Caco-2 (cell line): ENCODE measurements at regions not wholly inside any gene's neighbourhood (a gene's known extent, or its start where the extent isn't known, plus 50 kb on each side); places are given as distances from the start of the nearest gene placed in this dataset.

ENCODE experiments used
- BruUV-seq: library from RNA; stranded (reverse); fragments of 400-500 nt; replicated peaks from 2 replicates; lab custom pipeline; 2021; lab: Mats Ljungman, UMichigan
- CTCF ChIA-PET: fragments of 300-600 bp; sonication (Branson Sonifier 250); formaldehyde crosslinking; loops from one replicate; lab custom pipeline; 2022; ENCODE audit warnings: antibody characterized with exemption; lab: Charles Lee
- POLR2A ChIA-PET: fragments of 300-600 bp; sonication (Branson Sonifier 250); formaldehyde crosslinking; loops from one replicate; lab custom pipeline; 2022; ENCODE audit warnings: antibody characterized with exemption; lab: Charles Lee
- DNase-seq, 2 experiments: peaks; one replicate each; pipeline versions ENCODE4 v3.0.0 to v3.0.0-alpha.2; 2020 to 2022
- H3K27me3 ChIP-seq: replicated peaks from 2 replicates; pipeline ENCODE4 v1.6.0; 2011; ENCODE audit warnings: low read length; ENCODE audit not compliant: control insufficient read depth, insufficient read depth
- H3K36me3 ChIP-seq: 2 replicates; pipeline ENCODE4 v1.5.1; 2011; ENCODE audit warnings: low read length; ENCODE audit not compliant: control insufficient read depth, insufficient read depth
- H3K4me1 ChIP-seq: fragments of 250-450 bp; sonication (Bioruptor Pico); 2 replicates; pipeline ENCODE4 v1.5.1; 2020; ENCODE audit warnings: mild to moderate bottlenecking
- H3K4me3 ChIP-seq: 2 replicates; pipeline ENCODE4 v1.5.1; 2011; ENCODE audit warnings: low read depth, mild to moderate bottlenecking, control low read depth, low read length
- H3K9me3 ChIP-seq: fragments of 250-450 bp; sonication (Bioruptor Pico); 2 replicates; pipeline ENCODE4 v1.5.1; 2020; ENCODE audit warnings: mild to moderate bottlenecking, moderate library complexity
- H3K27ac Mint-ChIP-seq: one replicate; pipeline ENCODE4 v1.8.0; 2022; ENCODE audit warnings: mixed read lengths; ENCODE audit not compliant: unreplicated experiment
- H3K27me3 Mint-ChIP-seq: one replicate; pipeline ENCODE4 v1.8.0; 2022; ENCODE audit warnings: mixed read lengths; ENCODE audit not compliant: insufficient read depth, unreplicated experiment
- H3K36me3 Mint-ChIP-seq: one replicate; pipeline ENCODE4 v1.8.0; 2022; ENCODE audit warnings: mild to moderate bottlenecking, mixed read lengths; ENCODE audit not compliant: insufficient read depth, unreplicated experiment
- H3K4me1 Mint-ChIP-seq: one replicate; pipeline ENCODE4 v1.8.0; 2022; ENCODE audit warnings: low read depth, mixed read lengths; ENCODE audit not compliant: unreplicated experiment
- H3K4me3 Mint-ChIP-seq: one replicate; pipeline ENCODE4 v1.8.0; 2022; ENCODE audit warnings: mild to moderate bottlenecking, moderate library complexity, mixed read lengths; ENCODE audit not compliant: unreplicated experiment
- H3K9me3 Mint-ChIP-seq: one replicate; pipeline ENCODE4 v1.8.0; 2022; ENCODE audit warnings: mixed read lengths; ENCODE audit not compliant: unreplicated experiment
- intact Hi-C: fragments of 100-400 bp; cut with micrococcal nuclease; formaldehyde crosslinking; loops from one replicate; pipeline ENCODE4 v1.10.0; 2022; ENCODE audit not compliant: unreplicated experiment
- TF ChIP-seq, protein P1 (sequence below), 2 experiments: fragments of 200-600 bp in 1 of 2; IDR thresholded peaks; 1 replicate in 1 of 2; 2 replicates in 1 of 2; pipeline versions ENCODE4 v1.5.1 to v1.8.0; 2011 to 2022; ENCODE audit warnings: antibody characterized with exemption in 1 of 2, control low read depth in 1 of 2, inconsistent platforms in 1 of 2, low read depth in 1 of 2, low read length in 1 of 2, mild to moderate bottlenecking in 1 of 2, moderate library complexity in 1 of 2; ENCODE audit not compliant: insufficient read depth in 1 of 2, severe bottlenecking in 1 of 2, unreplicated experiment in 1 of 2

DNA sequence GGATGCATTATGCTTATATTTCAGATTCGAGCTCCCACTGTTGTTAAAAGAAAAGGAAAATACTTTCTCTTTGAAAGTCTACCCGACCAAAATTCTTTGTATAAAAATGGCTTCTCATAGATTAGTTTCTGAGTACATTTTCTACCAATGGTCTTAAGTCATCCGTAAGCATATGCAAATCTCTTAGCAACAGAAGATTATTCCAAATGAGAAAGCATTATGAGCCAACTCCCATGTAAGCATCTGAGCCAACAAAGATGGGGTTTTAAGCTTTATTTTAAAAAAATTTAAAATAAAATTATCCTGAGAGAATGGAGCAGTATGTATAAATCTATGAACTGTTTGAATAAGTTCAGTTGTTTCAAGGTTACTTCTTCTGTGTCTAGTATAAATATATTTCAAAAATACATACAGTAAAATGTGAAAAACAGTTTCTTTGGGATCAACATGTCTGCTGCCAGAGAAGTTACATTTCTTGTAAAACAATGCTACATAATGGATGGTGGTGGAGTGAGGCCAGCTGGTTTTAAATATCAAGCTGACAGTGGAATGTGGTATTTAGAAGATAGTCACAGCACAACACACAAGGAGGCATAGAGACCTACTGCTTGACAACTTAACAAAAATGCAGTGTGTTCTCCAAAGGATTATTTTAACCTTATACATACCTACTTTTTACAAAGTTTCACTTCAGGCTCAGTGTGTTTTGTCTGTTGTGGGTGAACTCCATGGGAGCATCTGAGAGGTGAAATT is 199.5 kb upstream of the DIPK2B start:
- no peak overlapping the region for H3K4me3 Mint-ChIP-seq
- CTCF ChIA-PET = no interaction called here

DNA sequence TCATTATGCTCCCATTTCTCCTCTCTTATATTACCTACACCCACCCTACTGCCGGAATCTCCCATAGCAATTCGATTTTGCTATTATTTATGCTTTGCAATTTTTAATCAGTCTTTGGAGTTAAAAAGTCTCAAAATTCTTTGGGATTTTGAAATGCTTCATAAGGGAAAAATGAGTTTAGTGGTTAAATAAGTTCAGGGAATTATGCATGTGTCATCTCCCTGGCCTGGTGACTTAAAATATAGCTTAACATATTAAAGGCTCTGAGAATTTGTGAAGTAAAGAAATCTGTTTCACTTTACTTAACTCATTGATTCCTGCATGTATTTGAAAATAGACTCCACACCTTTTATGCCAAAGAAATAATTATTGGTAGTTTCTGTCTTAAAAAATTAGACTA is 185.1 kb upstream of the DIPK2B start:
- H3K4me1 Mint-ChIP-seq = no peaks in the 10 kb centered on the region
- no TSS peak for BruUV-seq
- no peaks in the 10 kb centered on the region for H3K9me3 Mint-ChIP-seq
- H3K36me3 Mint-ChIP-seq = no peaks in the 10 kb centered on the region
- POLR2A ChIA-PET = no interaction called here
- no peak overlapping the region for H3K4me3 Mint-ChIP-seq
- no peaks in the 10 kb centered on the region for H3K27me3 Mint-ChIP-seq
- no peak overlapping the region for H3K27ac Mint-ChIP-seq
- no peak for DNase-seq
- no peaks in the 10 kb centered on the region for H3K9me3 ChIP-seq
- TF ChIP-seq, protein P1, sequence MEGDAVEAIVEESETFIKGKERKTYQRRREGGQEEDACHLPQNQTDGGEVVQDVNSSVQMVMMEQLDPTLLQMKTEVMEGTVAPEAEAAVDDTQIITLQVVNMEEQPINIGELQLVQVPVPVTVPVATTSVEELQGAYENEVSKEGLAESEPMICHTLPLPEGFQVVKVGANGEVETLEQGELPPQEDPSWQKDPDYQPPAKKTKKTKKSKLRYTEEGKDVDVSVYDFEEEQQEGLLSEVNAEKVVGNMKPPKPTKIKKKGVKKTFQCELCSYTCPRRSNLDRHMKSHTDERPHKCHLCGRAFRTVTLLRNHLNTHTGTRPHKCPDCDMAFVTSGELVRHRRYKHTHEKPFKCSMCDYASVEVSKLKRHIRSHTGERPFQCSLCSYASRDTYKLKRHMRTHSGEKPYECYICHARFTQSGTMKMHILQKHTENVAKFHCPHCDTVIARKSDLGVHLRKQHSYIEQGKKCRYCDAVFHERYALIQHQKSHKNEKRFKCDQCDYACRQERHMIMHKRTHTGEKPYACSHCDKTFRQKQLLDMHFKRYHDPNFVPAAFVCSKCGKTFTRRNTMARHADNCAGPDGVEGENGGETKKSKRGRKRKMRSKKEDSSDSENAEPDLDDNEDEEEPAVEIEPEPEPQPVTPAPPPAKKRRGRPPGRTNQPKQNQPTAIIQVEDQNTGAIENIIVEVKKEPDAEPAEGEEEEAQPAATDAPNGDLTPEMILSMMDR (IDR thresholded peaks at IDR 0.05; ENCODE audit: insufficient read depth in 1 of 2, low read depth in 1 of 2, low read length in 1 of 2, severe bottlenecking in 1 of 2, unreplicated experiment in 1 of 2) = no peak
- no peaks in the 10 kb centered on the region for H3K4me1 ChIP-seq
- CTCF ChIA-PET = no interaction called here
- no peak overlapping the region for H3K4me3 ChIP-seq
- H3K36me3 ChIP-seq = no peaks in the 10 kb centered on the region
- intact Hi-C loops = no loop called here
- no peaks in the 10 kb centered on the region for H3K27me3 ChIP-seq

More for the DNA sequence above, 199.5 kb upstream of the DIPK2B start:
- no peak overlapping the region for H3K4me3 ChIP-seq
- no peaks in the 10 kb centered on the region for H3K4me1 Mint-ChIP-seq
- no peaks in the 10 kb centered on the region for H3K27me3 Mint-ChIP-seq
- TF ChIP-seq, protein P1 (IDR thresholded peaks at IDR 0.05; ENCODE audit: insufficient read depth in 1 of 2, low read depth in 1 of 2, low read length in 1 of 2, severe bottlenecking in 1 of 2, unreplicated experiment in 1 of 2) = no peak
- H3K9me3 ChIP-seq = no peaks in the 10 kb centered on the region
- no peaks in the 10 kb centered on the region for H3K4me1 ChIP-seq
- H3K9me3 Mint-ChIP-seq = no peaks in the 10 kb centered on the region
- POLR2A ChIA-PET = no interaction called here
- H3K36me3 ChIP-seq = no peaks in the 10 kb centered on the region
- H3K27ac Mint-ChIP-seq = no peak overlapping the region
- intact Hi-C loops = no loop called here
- DNase-seq = no peak
- no peaks in the 10 kb centered on the region for H3K36me3 Mint-ChIP-seq
- no TSS peak for BruUV-seq
- no peaks in the 10 kb centered on the region for H3K27me3 ChIP-seq

DNA sequence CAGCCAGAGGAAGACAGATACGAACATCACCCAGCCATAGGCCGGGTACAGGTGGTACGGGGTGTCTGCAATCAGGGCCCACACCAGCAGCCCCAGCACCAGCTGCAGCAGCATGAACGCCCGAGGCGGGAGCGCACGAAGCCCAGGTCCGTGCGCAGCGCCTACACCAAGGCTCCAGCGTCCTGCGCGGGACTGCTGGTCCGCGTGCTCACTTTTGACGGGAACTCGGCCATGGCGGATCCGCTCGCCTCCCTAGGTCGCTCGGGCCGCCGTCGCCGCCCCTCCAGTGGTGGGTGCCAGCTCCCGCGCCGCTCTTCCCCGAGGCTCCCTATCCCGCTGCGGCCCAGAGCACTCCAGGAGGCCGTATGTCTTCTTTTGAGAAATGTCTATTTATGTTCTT is 181.2 kb upstream of the DIPK2B start:
- Mint-ChIP-seq H3K27ac (no peak overlapping the region), H3K9me3 (no peaks in the 10 kb centered on the region), H3K4me1 (no peaks in the 10 kb centered on the region), H3K36me3 (no peaks in the 10 kb centered on the region), H3K4me3 (no peak overlapping the region), H3K27me3 (no peaks in the 10 kb centered on the region)
- ChIA-PET POLR2A (no interaction called here), CTCF (no interaction called here)
- no TSS peak for BruUV-seq
- H3K36me3 ChIP-seq = no peaks in the 10 kb centered on the region
- no peaks in the 10 kb centered on the region for H3K27me3 ChIP-seq
- TF ChIP-seq, protein P1 (IDR thresholded peaks at IDR 0.05; ENCODE audit: insufficient read depth in 1 of 2, low read depth in 1 of 2, low read length in 1 of 2, severe bottlenecking in 1 of 2, unreplicated experiment in 1 of 2) = no peak
- no peak for DNase-seq
- H3K9me3 ChIP-seq = no peaks in the 10 kb centered on the region
- intact Hi-C loops = no loop called here
- H3K4me3 ChIP-seq = no peak overlapping the region
- H3K4me1 ChIP-seq = no peaks in the 10 kb centered on the region
